ENCODE measurements at regions not wholly inside any gene's neighbourhood (a gene's known extent, or its start where the extent isn't known, plus 50 kb on each side); places are given as distances from the start of the nearest gene placed in this dataset.

GRCh38 chr7:54837761-54838160 lies 78.8 kb upstream of the SEC61G start:
- Histone ChIP-seq H3K27me3 (replicated peaks; ENCODE audit: insufficient read depth) (no peaks in the 10 kb centered on the region), H3K36me3 (no peaks in the 10 kb centered on the region), H3K27ac (peak overlapping the region; percentile 62 to 72), H3K4me3 (no peak overlapping the region), H3K9me3 (no peaks in the 10 kb centered on the region), H3K4me1 (ENCODE audit: control insufficient read depth in 1 of 2, low read depth in 2 of 2) (peaks cover 11 to 50% of the 10 kb centered on the region in 2 donors)
- ATAC-seq (ENCODE audit: insufficient number of reproducible peaks, low FRiP score, low read depth) (no peak), DNase-seq (ENCODE audit: low spot score) (no peak)
- no peak for TF ChIP-seq CTCF (IDR thresholded peaks at IDR 0.05)

- Histone ChIP-seq H3K36me3 (no peaks in the 10 kb centered on the region), H3K27ac (peak overlapping the region; percentile 62 to 72), H3K9me3 (no peaks in the 10 kb centered on the region), H3K4me3 (no peak overlapping the region), H3K27me3 (replicated peaks; ENCODE audit: insufficient read depth) (no peaks in the 10 kb centered on the region), H3K4me1 (ENCODE audit: control insufficient read depth in 1 of 2, low read depth in 2 of 2) (peaks cover 11 to 50% of the 10 kb centered on the region in 2 donors)
- TF ChIP-seq CTCF (IDR thresholded peaks at IDR 0.05): no peak
- ATAC-seq (ENCODE audit: insufficient number of reproducible peaks, low FRiP score, low read depth) (no peak), DNase-seq (ENCODE audit: low spot score) (no peak)
Observed at GRCh38 chr7:54838175-54838910, 79.3 kb upstream of the SEC61G start.

GRCh38 chr7:54839575-54840213 lies 80.7 kb upstream of the SEC61G start:
- peaks cover 11 to 50% of the 10 kb centered on the region in 2 donors for H3K4me1 ChIP-seq (ENCODE audit: control insufficient read depth in 1 of 2, low read depth in 2 of 2)
- H3K27me3 ChIP-seq (replicated peaks; ENCODE audit: insufficient read depth): no peaks in the 10 kb centered on the region
- DNase-seq (ENCODE audit: low spot score) (peak; percentile 36), ATAC-seq (ENCODE audit: insufficient number of reproducible peaks, low FRiP score, low read depth) (no peak)
- H3K36me3 ChIP-seq: no peaks in the 10 kb centered on the region
- H3K9me3 ChIP-seq: no peaks in the 10 kb centered on the region
- no peak overlapping the region for H3K27ac ChIP-seq
- TF ChIP-seq CTCF (IDR thresholded peaks at IDR 0.05): peak; percentile 64
- H3K4me3 ChIP-seq: no peak overlapping the region

- no peak overlapping the region for H3K27ac ChIP-seq
- H3K9me3 ChIP-seq: no peaks in the 10 kb centered on the region
- H3K36me3 ChIP-seq: no peaks in the 10 kb centered on the region
- H3K4me1 ChIP-seq (ENCODE audit: control insufficient read depth in 1 of 2, low read depth in 2 of 2): peaks cover 8 to 43% of the 10 kb centered on the region in 2 donors
- H3K27me3 ChIP-seq (replicated peaks; ENCODE audit: insufficient read depth): no peaks in the 10 kb centered on the region
- DNase-seq (ENCODE audit: low spot score): no peak
- no peak for ATAC-seq (ENCODE audit: insufficient number of reproducible peaks, low FRiP score, low read depth)
- no peak overlapping the region for H3K4me3 ChIP-seq
- peak; percentile 35 for TF ChIP-seq CTCF (IDR thresholded peaks at IDR 0.05)
Observed at GRCh38 chr7:54841772-54842697, 83.0 kb upstream of the SEC61G start.
